ENCODE measurements at regions not wholly inside any gene's neighbourhood (a gene's known extent, or its start where the extent isn't known, plus 50 kb on each side); places are given as distances from the start of the nearest gene placed in this dataset.

DNA sequence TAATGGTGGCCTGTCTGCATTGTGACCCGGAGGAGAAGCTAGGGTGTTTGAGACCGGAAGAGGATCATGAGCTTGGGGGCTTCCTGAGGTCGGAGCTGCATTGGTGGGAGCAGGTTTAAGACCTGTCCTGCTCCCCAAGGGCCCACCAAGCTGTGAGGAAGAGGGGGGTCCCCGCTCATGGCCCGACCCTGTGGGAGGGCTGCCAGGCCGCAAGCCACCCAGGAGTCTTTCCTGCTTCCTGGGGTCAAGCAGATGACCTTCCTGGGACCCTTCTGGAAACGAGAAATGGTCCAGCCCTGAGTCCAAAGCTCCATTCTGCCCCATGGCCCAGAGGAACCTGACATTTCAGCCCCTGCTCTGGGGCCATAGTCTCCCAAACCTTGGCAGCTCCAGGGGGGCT is 61.5 kb upstream of the RNU6ATAC start:
- DNase-seq (ENCODE audit: low read depth in 1 of 2, low spot score in 1 of 2), result no peak
- Histone ChIP-seq H3K4me3 (replicated peaks; ENCODE audit: insufficient read depth, low read length) (no peak overlapping the region), H3K27ac (replicated peaks) (peak overlapping the region; percentile 30; the same call in 1 of the 2 replicates), H3K27me3 (ENCODE audit: insufficient read depth, poor library complexity, severe bottlenecking) (no peaks in the 10 kb centered on the region)
- TF ChIP-seq POLR2AphosphoS5 (IDR thresholded peaks at IDR 0.05; ENCODE audit: low read depth) (no peak), GABPA (IDR thresholded peaks at IDR 0.05; ENCODE audit: low read depth) (no peak), SPI1 (IDR thresholded peaks at IDR 0.05; ENCODE audit: borderline replicate concordance, low read depth) (0 out of 2 replicates have a peak, but pooled peaks have one; percentile 30)
- TF ChIP-seq, protein P1, sequence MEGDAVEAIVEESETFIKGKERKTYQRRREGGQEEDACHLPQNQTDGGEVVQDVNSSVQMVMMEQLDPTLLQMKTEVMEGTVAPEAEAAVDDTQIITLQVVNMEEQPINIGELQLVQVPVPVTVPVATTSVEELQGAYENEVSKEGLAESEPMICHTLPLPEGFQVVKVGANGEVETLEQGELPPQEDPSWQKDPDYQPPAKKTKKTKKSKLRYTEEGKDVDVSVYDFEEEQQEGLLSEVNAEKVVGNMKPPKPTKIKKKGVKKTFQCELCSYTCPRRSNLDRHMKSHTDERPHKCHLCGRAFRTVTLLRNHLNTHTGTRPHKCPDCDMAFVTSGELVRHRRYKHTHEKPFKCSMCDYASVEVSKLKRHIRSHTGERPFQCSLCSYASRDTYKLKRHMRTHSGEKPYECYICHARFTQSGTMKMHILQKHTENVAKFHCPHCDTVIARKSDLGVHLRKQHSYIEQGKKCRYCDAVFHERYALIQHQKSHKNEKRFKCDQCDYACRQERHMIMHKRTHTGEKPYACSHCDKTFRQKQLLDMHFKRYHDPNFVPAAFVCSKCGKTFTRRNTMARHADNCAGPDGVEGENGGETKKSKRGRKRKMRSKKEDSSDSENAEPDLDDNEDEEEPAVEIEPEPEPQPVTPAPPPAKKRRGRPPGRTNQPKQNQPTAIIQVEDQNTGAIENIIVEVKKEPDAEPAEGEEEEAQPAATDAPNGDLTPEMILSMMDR (IDR thresholded peaks at IDR 0.05; ENCODE audit: insufficient read depth, low read length), result no peak

DNA sequence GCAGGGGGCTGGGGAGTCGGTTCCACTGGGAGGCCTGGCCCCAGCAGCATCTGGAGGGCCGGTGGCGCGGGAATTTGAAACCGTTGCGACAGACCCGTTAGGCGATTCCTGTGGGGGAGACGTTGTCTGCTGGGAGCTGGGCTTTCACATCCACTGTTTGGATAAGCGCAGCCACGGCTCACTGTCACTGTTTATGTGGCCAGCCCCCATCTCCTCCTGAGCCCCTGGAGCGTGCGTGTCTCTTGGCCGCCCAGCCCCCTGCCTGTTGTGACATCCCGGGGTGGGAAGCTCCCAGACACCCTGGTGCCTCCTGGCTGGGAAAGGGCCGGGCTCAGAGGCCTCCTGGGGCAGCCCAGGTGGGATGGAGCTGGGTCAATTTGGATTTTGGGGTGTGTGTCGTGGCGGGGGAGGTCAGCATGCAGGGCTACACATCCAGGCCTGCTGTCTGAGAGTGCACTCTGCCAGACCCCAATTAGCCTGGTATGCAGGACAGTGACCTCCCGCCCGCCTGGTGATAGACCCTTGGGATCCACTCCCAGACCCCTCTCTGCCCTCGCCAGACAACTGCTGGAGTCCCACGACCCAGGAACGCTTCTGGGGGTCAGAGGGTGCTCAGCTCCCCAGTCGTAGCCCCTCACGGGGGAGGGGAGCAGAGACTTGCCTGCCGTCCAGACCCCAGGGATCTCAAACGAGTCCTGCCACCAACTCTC is 62.0 kb upstream of the RNU6ATAC start:
- peak; percentile 71 to 91 for DNase-seq (ENCODE audit: low read depth in 1 of 2, low spot score in 1 of 2)
- Histone ChIP-seq H3K27ac (replicated peaks) (peak overlapping the region; percentile 30), H3K4me3 (replicated peaks; ENCODE audit: insufficient read depth, low read length) (no peak overlapping the region), H3K27me3 (ENCODE audit: insufficient read depth, poor library complexity, severe bottlenecking) (no peaks in the 10 kb centered on the region)
- TF ChIP-seq GABPA (IDR thresholded peaks at IDR 0.05; ENCODE audit: low read depth) (no peak), SPI1 (IDR thresholded peaks at IDR 0.05; ENCODE audit: borderline replicate concordance, low read depth) (no peak), POLR2AphosphoS5 (IDR thresholded peaks at IDR 0.05; ENCODE audit: low read depth) (no peak)
- TF ChIP-seq, protein P1 (IDR thresholded peaks at IDR 0.05; ENCODE audit: insufficient read depth, low read length), result no peak
- TF ChIP-seq, protein P2, sequence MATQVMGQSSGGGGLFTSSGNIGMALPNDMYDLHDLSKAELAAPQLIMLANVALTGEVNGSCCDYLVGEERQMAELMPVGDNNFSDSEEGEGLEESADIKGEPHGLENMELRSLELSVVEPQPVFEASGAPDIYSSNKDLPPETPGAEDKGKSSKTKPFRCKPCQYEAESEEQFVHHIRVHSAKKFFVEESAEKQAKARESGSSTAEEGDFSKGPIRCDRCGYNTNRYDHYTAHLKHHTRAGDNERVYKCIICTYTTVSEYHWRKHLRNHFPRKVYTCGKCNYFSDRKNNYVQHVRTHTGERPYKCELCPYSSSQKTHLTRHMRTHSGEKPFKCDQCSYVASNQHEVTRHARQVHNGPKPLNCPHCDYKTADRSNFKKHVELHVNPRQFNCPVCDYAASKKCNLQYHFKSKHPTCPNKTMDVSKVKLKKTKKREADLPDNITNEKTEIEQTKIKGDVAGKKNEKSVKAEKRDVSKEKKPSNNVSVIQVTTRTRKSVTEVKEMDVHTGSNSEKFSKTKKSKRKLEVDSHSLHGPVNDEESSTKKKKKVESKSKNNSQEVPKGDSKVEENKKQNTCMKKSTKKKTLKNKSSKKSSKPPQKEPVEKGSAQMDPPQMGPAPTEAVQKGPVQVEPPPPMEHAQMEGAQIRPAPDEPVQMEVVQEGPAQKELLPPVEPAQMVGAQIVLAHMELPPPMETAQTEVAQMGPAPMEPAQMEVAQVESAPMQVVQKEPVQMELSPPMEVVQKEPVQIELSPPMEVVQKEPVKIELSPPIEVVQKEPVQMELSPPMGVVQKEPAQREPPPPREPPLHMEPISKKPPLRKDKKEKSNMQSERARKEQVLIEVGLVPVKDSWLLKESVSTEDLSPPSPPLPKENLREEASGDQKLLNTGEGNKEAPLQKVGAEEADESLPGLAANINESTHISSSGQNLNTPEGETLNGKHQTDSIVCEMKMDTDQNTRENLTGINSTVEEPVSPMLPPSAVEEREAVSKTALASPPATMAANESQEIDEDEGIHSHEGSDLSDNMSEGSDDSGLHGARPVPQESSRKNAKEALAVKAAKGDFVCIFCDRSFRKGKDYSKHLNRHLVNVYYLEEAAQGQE (IDR thresholded peaks at IDR 0.05; ENCODE audit: insufficient replicate concordance, low read depth), result no peak

DNA sequence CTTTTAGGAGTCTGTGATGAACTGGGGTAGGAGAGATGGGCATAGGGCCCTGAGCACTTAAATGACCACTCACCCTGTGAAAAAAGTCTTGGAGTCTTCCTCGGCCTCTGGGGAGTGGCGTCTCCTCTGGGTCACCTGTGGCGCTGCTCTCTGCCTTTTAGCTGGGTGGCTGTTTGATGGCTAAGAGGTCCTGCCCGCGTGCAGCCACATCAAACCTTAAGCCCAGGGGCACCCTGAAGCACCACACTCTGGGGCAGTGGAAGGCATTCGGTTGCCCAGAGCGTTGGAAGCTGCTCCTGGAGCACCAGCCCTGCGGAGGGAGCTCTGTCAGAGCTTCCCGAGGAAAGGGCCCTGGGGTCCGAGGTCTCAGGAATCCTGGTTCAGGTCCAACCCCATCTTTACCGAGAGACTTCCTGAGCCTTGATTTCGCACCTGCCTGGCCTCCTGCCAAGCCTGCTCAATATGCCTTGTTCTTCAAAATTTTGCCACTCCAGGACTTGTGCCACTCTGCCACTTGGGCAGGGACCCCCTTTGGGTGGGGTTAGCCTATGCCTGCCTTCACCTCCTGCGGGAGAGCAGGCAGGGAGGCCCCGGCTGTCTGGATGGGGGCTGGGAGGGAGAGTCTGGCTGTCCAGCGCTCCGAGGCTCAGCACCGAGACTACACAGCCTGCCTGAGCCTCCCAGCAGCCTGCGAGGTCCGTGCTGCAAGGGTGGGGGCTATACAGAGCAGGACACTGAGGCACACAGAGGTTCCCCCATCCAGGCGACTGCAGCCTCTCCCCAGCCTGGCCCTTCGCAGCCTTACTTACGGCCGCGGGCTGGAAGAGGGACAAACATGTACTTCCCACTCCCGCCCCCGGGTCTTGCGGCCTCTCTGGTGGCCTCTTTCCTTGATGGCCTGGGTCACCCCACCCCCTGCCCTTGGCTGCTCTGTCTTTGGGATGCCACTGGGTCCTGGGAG is 63.4 kb upstream of the RNU6ATAC start:
- H3K4me3 ChIP-seq (replicated peaks; ENCODE audit: insufficient read depth, low read length), result no peak overlapping the region

More for the DNA sequence above, 63.4 kb upstream of the RNU6ATAC start:
- TF ChIP-seq, protein P1 (IDR thresholded peaks at IDR 0.05; ENCODE audit: insufficient read depth, low read length), result no peak
- no peak for TF ChIP-seq GABPA (IDR thresholded peaks at IDR 0.05; ENCODE audit: low read depth)
- no peak for TF ChIP-seq POLR2AphosphoS5 (IDR thresholded peaks at IDR 0.05; ENCODE audit: low read depth)
- TF ChIP-seq, protein P2 (IDR thresholded peaks at IDR 0.05; ENCODE audit: insufficient replicate concordance, low read depth), result no peak
- TF ChIP-seq SPI1 (IDR thresholded peaks at IDR 0.05; ENCODE audit: borderline replicate concordance, low read depth), result no peak
- H3K27ac ChIP-seq (replicated peaks), result no peak overlapping the region
- no peaks in the 10 kb centered on the region for H3K27me3 ChIP-seq (ENCODE audit: insufficient read depth, poor library complexity, severe bottlenecking)
- no peak for DNase-seq (ENCODE audit: low read depth in 1 of 2, low spot score in 1 of 2)

Data from HL-60 (cell line).